Fibroblast of lung (primary cell): ENCODE measurements at regions not wholly inside any gene's neighbourhood (a gene's known extent, or its start where the extent isn't known, plus 50 kb on each side); places are given as distances from the start of the nearest gene placed in this dataset.

ENCODE experiments used
- DNase-seq, 2 donors: peaks; one replicate each; pipeline versions ENCODE4 v3.0.0 to v3.0.0-alpha.2; 2010; ENCODE audit warnings: low read depth in 2 of 2
- H2AFZ ChIP-seq: 2 replicates; pipeline ENCODE4 v1.5.1; 2012; ENCODE audit warnings: low read length, control low read depth, inconsistent platforms
- H3K27ac ChIP-seq: 2 replicates; pipeline ENCODE4 v1.5.1; 2011; ENCODE audit warnings: low read length, control low read depth; ENCODE audit not compliant: insufficient read depth
- H3K27me3 ChIP-seq: 2 replicates; pipeline ENCODE4 v1.5.1; 2011; ENCODE audit warnings: mild to moderate bottlenecking, low read length; ENCODE audit not compliant: control insufficient read depth, insufficient read depth
- H3K36me3 ChIP-seq: 2 replicates; pipeline ENCODE4 v1.5.1; 2011; ENCODE audit warnings: low read length; ENCODE audit not compliant: control insufficient read depth, insufficient read depth
- H3K4me1 ChIP-seq: 2 replicates; pipeline ENCODE4 v1.5.1; 2011; ENCODE audit warnings: low read length; ENCODE audit not compliant: control insufficient read depth, insufficient read depth; ENCODE audit errors: extremely low read depth
- H3K4me2 ChIP-seq: 2 replicates; pipeline ENCODE4 v1.5.1; 2011; ENCODE audit warnings: low read length, control low read depth; ENCODE audit not compliant: insufficient read depth; ENCODE audit errors: extremely low read depth
- H3K4me3 ChIP-seq, 4 experiments: fragments of 200-600 bp in 1 of 4; sonication (generic) in 1 of 4; replicated peaks in 1 of 4; 2 replicates each; pipeline ENCODE4 v1.5.1; 2011 to 2016; ENCODE audit warnings: low read length in 4 of 4, low read depth in 3 of 4, mild to moderate bottlenecking in 3 of 4, control low read depth in 2 of 4, inconsistent platforms in 1 of 4, mixed read lengths in 1 of 4; ENCODE audit not compliant: insufficient read depth in 1 of 4; ENCODE audit errors: control extremely low read depth in 1 of 4
- H3K79me2 ChIP-seq: 2 replicates; pipeline ENCODE4 v1.5.1; 2012; ENCODE audit warnings: mild to moderate bottlenecking, low read length, inconsistent platforms; ENCODE audit not compliant: control insufficient read depth, insufficient read depth
- H3K9ac ChIP-seq: 2 replicates; pipeline ENCODE4 v1.5.1; 2011; ENCODE audit warnings: mild to moderate bottlenecking, low read length, control low read depth; ENCODE audit not compliant: insufficient read depth
- H3K9me3 ChIP-seq: 2 replicates; pipeline ENCODE4 v1.5.1; 2012; ENCODE audit warnings: low read depth, low read length; ENCODE audit not compliant: control insufficient read depth, insufficient read depth
- H4K20me1 ChIP-seq: 2 replicates; pipeline ENCODE4 v1.5.1; 2011; ENCODE audit warnings: low read length; ENCODE audit not compliant: control insufficient read depth, insufficient read depth; ENCODE audit errors: extremely low read depth
- EZH2 ChIP-seq: IDR thresholded peaks from 2 replicates; pipeline ENCODE4 v1.5.1; 2012; ENCODE audit warnings: low read length, control low read depth, mild to moderate bottlenecking; ENCODE audit errors: missing control alignments
- TF ChIP-seq, protein P1 (sequence below), 2 donors: IDR thresholded peaks in 1 of 2; conservative IDR thresholded peaks in 1 of 2; 1 replicate in 1 of 2; 2 replicates in 1 of 2; pipeline ENCODE4 v1.5.1; 2011 to 2012; ENCODE audit warnings: low read length in 2 of 2, control low read depth in 1 of 2, inconsistent platforms in 1 of 2, low read depth in 1 of 2, mild to moderate bottlenecking in 1 of 2

DNA sequence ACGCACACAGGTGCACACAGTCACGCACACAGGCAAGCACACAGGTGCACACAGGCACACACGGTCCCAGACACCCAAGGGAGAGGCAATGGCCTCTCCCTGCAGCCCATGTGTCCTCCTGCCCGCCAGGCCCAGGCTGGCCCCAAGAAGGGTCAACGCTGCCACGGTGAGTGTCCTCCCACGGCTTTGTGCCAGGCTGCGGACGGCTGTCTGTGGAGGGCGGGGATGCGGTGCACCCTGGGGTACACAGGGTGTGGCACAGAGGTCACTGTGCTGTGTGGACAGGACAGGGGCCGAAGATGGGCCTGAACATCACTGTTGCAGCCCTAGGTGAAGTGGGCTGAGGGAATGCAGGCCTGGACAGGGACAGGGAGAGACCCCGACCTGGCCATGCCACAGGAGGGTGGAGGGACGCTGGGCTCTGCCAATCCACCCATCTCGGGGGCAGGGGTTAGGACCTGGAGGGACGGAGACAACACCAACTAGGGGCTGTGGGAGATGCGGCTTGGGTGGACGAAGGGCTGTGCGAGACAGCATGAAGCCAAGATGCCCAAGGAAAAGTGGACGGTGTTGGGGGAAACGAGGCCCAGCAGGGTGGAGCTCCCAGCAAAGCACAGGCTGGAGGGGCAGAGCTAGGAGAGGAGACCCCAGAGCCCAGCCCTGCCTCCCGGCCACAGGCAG, 523.8 kb downstream of the BRD1 start:
- no peak overlapping the region for H2AFZ ChIP-seq
- no peak overlapping the region for H3K27ac ChIP-seq
- H3K4me3 ChIP-seq = no peak overlapping the region
- TF ChIP-seq, protein P1, sequence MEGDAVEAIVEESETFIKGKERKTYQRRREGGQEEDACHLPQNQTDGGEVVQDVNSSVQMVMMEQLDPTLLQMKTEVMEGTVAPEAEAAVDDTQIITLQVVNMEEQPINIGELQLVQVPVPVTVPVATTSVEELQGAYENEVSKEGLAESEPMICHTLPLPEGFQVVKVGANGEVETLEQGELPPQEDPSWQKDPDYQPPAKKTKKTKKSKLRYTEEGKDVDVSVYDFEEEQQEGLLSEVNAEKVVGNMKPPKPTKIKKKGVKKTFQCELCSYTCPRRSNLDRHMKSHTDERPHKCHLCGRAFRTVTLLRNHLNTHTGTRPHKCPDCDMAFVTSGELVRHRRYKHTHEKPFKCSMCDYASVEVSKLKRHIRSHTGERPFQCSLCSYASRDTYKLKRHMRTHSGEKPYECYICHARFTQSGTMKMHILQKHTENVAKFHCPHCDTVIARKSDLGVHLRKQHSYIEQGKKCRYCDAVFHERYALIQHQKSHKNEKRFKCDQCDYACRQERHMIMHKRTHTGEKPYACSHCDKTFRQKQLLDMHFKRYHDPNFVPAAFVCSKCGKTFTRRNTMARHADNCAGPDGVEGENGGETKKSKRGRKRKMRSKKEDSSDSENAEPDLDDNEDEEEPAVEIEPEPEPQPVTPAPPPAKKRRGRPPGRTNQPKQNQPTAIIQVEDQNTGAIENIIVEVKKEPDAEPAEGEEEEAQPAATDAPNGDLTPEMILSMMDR (conservative IDR thresholded peaks at IDR 0.05 in 1 of 2, IDR thresholded peaks at IDR 0.05 in 1 of 2; ENCODE audit: low read depth in 1 of 2, low read length in 2 of 2) = no peak
- H3K4me2 ChIP-seq = no peak overlapping the region
- H4K20me1 ChIP-seq = no peaks in the 10 kb centered on the region
- no peaks in the 10 kb centered on the region for H3K27me3 ChIP-seq
- no peaks in the 10 kb centered on the region for H3K4me1 ChIP-seq
- no peaks in the 10 kb centered on the region for H3K79me2 ChIP-seq
- no peaks in the 10 kb centered on the region for H3K9me3 ChIP-seq
- no peaks in the 10 kb centered on the region for H3K36me3 ChIP-seq
- no peak for DNase-seq
- no peak overlapping the region for H3K9ac ChIP-seq

DNA sequence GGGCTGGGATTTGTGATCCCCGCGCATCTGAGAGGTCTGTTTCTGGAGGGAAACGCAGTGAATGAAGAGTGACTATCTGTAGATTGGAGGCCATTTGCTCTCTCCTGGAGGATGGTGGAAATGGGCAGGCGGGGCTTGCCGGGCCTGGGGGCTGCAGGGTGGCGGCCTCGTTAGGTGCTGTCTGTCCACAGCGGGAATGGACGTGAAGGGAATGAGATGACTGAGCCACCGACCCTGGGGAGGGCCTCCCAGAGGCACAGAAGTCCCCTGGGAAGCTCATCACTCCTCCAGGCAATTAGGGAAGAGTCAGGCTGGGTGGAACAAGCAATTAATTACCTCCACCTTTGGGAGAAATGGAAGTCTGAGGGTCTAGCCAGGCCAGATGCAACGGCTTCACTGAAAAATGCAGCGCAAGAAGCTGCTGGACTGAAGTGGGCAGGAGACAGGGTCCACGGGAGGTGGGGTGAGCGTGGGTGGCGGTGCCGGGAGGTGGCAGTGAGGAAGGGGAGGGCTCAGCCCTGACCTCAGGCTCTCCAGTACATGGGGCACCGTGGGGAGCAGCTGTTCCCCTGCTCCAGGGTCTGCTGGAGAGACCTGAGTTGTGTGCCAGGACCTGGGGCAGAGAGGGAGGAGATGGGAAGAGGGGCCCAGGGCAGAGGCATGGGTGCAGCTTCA, 524.5 kb downstream of the BRD1 start:
- Histone ChIP-seq H3K27ac (no peak overlapping the region), H3K4me3 (no peak overlapping the region), H3K36me3 (no peaks in the 10 kb centered on the region), H3K9me3 (no peaks in the 10 kb centered on the region), H3K79me2 (no peaks in the 10 kb centered on the region), H4K20me1 (no peaks in the 10 kb centered on the region), H2AFZ (no peak overlapping the region), H3K4me1 (no peaks in the 10 kb centered on the region), H3K9ac (no peak overlapping the region), H3K4me2 (no peak overlapping the region), H3K27me3 (no peaks in the 10 kb centered on the region)
- TF ChIP-seq, protein P1 (conservative IDR thresholded peaks at IDR 0.05 in 1 of 2, IDR thresholded peaks at IDR 0.05 in 1 of 2; ENCODE audit: low read depth in 1 of 2, low read length in 2 of 2) = no peak
- DNase-seq = no peak

DNA sequence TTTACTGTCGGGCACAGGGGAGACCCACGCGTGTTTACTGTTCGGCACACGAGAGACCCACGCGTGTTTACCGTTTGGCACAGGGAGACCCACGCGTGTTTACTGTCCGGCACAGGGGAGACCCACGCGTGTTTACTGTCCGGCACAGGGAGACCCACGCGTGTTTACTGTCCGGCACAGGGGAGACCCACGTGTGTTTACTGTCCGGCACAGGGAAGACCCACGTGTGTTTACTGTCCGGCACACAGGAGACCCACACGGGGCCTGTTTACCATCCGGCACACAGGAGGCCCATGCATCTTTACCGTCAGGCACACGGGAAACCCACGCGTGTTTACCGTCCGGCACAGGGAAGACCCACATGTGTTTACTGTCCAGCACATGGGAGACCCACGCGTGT, 525.1 kb downstream of the BRD1 start:
- Histone ChIP-seq H3K4me2 (no peak overlapping the region), H3K4me3 (no peak overlapping the region), H3K27me3 (no peaks in the 10 kb centered on the region), H3K9me3 (no peaks in the 10 kb centered on the region), H3K27ac (no peak overlapping the region), H2AFZ (no peak overlapping the region), H3K79me2 (no peaks in the 10 kb centered on the region), H3K9ac (no peak overlapping the region), H4K20me1 (no peaks in the 10 kb centered on the region), H3K36me3 (no peaks in the 10 kb centered on the region), H3K4me1 (no peaks in the 10 kb centered on the region)
- DNase-seq = no peak
- TF ChIP-seq, protein P1 (conservative IDR thresholded peaks at IDR 0.05 in 1 of 2, IDR thresholded peaks at IDR 0.05 in 1 of 2; ENCODE audit: low read depth in 1 of 2, low read length in 2 of 2) = no peak
- no peak for TF ChIP-seq EZH2
